ENCODE measurements at regions not wholly inside any gene's neighbourhood (a gene's known extent, or its start where the extent isn't known, plus 50 kb on each side); places are given as distances from the start of the nearest gene placed in this dataset.

GRCh38 chr4:108365551-108365950 lies 196.8 kb upstream of the LEF1 start:
- DNase-seq = no peak

GRCh38 chr4:108361886-108362285 lies 193.2 kb upstream of the LEF1 start:
- no peak for DNase-seq

- no peak for DNase-seq
Measured at GRCh38 chr4:108361446-108361820, 192.7 kb upstream of the LEF1 start.

GRCh38 chr4:108360754-108361445 lies 192.2 kb upstream of the LEF1 start:
- peak in 1 of 2 donors; percentile 23 for DNase-seq

- DNase-seq = no peak
Measured at GRCh38 chr4:108359986-108360681, 191.4 kb upstream of the LEF1 start.

- DNase-seq = no peak
Measured at GRCh38 chr4:108359130-108359985, 190.6 kb upstream of the LEF1 start.

GRCh38 chr4:108355902-108356535 lies 187.3 kb upstream of the LEF1 start:
- no peak for DNase-seq

- DNase-seq = no peak
Measured at GRCh38 chr4:108355186-108355901, 186.6 kb upstream of the LEF1 start.

- no peak for DNase-seq
Measured at GRCh38 chr4:108352664-108353308, 184.1 kb upstream of the LEF1 start.

- no peak for DNase-seq
Measured at GRCh38 chr4:108351791-108352190, 183.1 kb upstream of the LEF1 start.

- no peak for DNase-seq
Measured at GRCh38 chr4:108350332-108350731, 181.6 kb upstream of the LEF1 start.

GRCh38 chr4:108346818-108347210 lies 178.1 kb upstream of the LEF1 start:
- no peak for DNase-seq

- DNase-seq = no peak
Measured at GRCh38 chr4:108345862-108346817, 177.4 kb upstream of the LEF1 start.

GRCh38 chr4:108342325-108342970 lies 173.7 kb upstream of the LEF1 start:
- DNase-seq = no peak

- no peak for DNase-seq
Measured at GRCh38 chr4:108337923-108338322, 169.2 kb upstream of the LEF1 start.

- no peak for DNase-seq
Measured at GRCh38 chr4:108336076-108336475, 167.3 kb upstream of the LEF1 start.

GRCh38 chr4:108335081-108335480 lies 166.3 kb upstream of the LEF1 start:
- DNase-seq = no peak

GRCh38 chr4:108334031-108334430 lies 165.3 kb upstream of the LEF1 start:
- DNase-seq = no peak

- DNase-seq = no peak
Measured at GRCh38 chr4:108333353-108333942, 164.7 kb upstream of the LEF1 start.

Measured in right lung (tissue), 2 donors.